ENCODE measurements at regions not wholly inside any gene's neighbourhood (a gene's known extent, or its start where the extent isn't known, plus 50 kb on each side); places are given as distances from the start of the nearest gene placed in this dataset.

- TF ChIP-seq POLR2A (IDR thresholded peaks at IDR 0.05) (no peak), CTCF (IDR thresholded peaks at IDR 0.05) (no peak), POLR2AphosphoS5 (IDR thresholded peaks at IDR 0.05) (no peak)
These were observed 73.3 kb downstream of the IFI44 start for GRCh38 chr1:78722947-78723346.
